ENCODE measurements at regions not wholly inside any gene's neighbourhood (a gene's known extent, or its start where the extent isn't known, plus 50 kb on each side); places are given as distances from the start of the nearest gene placed in this dataset.
"Not testable (repeated sequence)": the region's sequence is repeated elsewhere in the genome, so short reads cannot be mapped to it uniquely, and the experiment has no call there.

DNA sequence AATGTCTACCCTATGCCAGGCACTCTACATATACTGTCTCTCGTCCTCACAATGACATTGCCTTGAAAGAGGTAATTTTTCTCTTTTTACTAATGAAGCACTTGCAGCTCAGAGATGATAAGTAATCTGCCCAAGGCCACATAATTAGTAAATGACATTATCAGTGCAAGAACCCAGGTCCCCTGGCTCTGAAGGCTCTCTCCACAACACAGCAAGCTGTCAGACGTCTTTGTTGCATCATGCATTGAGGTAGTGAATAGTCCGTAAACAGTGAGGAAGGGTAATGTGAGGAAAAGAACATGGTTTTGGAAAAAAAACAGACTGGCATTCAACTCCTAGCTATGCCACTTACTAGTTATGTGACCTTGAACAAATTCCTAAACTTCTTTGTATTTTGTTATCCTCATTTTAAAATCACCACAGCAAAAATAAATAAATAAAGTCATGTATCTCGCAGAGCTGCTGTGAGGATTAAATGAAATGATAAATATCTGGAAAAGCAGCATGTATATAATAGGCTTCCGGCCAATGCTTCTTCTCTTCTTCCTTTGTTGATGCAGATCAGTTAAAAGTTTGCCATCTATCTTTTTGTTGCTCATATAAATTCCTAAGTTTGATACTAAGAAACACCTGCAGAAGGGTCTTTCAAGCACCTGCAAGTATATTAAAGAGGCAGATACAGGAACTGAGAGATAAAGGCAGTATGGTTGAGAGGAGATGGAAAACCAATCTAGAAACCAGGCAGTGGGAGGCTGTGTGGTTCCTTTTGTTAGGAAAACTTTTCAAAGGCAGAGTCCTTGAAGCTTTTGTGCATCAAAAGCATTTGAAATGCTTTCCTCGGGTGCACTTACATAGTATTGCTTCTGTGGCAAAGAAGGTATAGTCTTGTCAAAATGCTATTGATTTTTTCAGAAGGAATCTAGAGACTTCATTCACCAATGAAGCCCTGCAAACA, 82.8 kb downstream of the BTG1 start:
- no peak for DNase-seq (ENCODE audit: low read depth)
- TF ChIP-seq, protein P1, sequence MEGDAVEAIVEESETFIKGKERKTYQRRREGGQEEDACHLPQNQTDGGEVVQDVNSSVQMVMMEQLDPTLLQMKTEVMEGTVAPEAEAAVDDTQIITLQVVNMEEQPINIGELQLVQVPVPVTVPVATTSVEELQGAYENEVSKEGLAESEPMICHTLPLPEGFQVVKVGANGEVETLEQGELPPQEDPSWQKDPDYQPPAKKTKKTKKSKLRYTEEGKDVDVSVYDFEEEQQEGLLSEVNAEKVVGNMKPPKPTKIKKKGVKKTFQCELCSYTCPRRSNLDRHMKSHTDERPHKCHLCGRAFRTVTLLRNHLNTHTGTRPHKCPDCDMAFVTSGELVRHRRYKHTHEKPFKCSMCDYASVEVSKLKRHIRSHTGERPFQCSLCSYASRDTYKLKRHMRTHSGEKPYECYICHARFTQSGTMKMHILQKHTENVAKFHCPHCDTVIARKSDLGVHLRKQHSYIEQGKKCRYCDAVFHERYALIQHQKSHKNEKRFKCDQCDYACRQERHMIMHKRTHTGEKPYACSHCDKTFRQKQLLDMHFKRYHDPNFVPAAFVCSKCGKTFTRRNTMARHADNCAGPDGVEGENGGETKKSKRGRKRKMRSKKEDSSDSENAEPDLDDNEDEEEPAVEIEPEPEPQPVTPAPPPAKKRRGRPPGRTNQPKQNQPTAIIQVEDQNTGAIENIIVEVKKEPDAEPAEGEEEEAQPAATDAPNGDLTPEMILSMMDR (conservative IDR thresholded peaks at IDR 0.05; ENCODE audit: low read length) = no peak
- H3K4me3 ChIP-seq (ENCODE audit: low read length) = no peak overlapping the region

DNA sequence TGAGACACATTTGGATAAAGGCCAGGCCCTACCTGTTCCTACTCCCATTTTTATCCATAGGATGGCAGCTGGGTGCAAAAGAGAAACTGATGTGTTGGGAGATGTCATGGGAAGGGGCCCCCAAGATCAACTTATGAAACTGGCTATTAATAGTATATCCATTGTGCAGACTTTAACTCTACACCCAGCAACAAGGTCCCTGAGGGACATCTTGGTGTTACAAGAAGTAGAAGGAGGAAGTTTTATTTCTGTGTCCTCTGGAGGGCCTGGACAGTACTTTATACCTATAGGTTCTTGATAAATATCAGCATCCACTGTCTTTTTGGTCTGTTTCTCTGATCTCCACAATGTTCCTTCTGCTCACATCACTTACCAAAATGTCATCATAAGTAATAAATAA, 84.6 kb downstream of the BTG1 start:
- DNase-seq (ENCODE audit: low read depth) = no peak
- no peak overlapping the region for H3K4me3 ChIP-seq (ENCODE audit: low read length)
- TF ChIP-seq, protein P1 (conservative IDR thresholded peaks at IDR 0.05; ENCODE audit: low read length) = no peak

DNA sequence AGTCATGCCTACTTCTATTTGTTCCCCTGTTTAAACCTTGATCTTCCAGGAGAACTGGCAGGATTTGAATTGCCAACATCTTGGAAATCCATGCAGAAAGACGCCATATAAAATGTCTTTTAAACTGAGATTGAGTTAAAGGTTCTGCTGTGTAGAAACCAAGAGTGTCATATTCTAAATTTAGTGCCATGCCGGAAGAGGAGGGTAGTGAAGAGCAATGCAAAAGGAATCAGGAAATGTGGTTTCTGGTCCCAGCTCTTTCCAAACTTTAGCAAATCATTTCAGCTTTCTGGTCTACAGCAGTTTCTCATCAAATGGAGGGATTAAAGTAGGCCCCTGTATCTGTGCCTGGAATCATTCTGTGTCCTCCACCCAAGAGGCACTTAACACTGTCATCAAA, 85.7 kb downstream of the BTG1 start:
- DNase-seq (ENCODE audit: low read depth) = peak; percentile 86
- TF ChIP-seq, protein P1 (conservative IDR thresholded peaks at IDR 0.05; ENCODE audit: low read length) = no peak
- no peak overlapping the region for H3K4me3 ChIP-seq (ENCODE audit: low read length)

DNA sequence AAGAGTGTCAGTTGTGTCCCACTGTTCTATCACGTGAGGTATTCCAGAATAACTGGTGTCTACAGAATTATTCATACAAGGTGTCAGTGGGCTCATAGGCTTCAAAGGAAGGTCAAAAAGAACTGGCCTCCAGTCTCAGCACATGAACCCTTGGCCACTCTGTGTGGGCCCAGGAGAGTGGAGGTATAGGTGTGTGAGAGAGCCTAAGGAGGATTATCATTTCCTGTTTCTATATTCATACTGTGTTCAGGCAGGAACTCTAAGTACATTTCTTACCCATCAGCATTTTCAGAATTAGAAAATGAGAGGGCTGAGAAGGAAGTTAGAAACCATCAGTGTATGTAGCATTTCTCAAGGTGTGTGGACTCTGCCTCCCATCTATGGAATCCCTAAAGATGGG, 87.0 kb downstream of the BTG1 start:
- TF ChIP-seq, protein P1 (conservative IDR thresholded peaks at IDR 0.05; ENCODE audit: low read length) = no peak

DNA sequence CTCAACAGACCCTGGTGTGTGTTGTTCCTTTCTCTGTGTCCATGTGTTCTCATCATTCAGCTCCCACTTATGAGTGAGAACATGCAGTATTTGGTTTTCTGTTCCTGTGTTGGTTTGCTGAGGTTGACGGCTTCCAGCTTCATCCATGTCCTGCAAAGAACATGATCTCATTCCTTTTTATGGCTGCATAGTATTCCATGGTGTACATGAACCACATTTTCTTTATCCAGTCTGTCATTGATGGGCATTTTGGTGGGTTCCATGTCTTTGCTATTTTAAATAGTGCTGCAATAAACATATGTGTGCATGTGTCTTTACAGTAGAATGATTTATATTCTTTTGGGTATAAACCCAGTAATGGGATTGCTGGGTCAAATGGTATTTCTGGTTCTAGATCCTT, 88.9 kb downstream of the BTG1 start:
- not testable (repeated sequence) for H3K4me3 ChIP-seq (ENCODE audit: low read length); DNase-seq (ENCODE audit: low read depth)

More for the DNA sequence above, 87.0 kb downstream of the BTG1 start:
- no peak for DNase-seq (ENCODE audit: low read depth)
- no peak overlapping the region for H3K4me3 ChIP-seq (ENCODE audit: low read length)

DNA sequence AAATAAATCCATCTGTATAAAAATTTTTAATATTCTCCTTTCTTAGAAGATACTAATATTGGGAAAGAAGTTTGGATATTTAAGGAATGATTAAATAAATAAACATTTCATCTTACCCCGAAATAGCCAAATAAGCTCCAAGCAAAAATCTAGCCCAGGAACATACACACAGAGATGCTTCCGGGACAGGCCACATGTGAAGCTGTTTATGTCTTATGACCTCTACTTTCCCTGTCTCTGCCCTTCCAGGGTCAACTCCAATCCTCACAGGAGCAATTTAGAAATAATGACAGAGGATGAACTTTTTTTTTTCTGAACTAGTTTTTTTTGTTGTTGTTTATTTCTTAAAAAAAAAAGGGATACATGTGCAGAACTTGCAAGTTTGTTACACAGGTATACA, 89.4 kb downstream of the BTG1 start:
- TF ChIP-seq, protein P1 (conservative IDR thresholded peaks at IDR 0.05; ENCODE audit: low read length) = no peak
- DNase-seq (ENCODE audit: low read depth) = no peak
- no peak overlapping the region for H3K4me3 ChIP-seq (ENCODE audit: low read length)

DNA sequence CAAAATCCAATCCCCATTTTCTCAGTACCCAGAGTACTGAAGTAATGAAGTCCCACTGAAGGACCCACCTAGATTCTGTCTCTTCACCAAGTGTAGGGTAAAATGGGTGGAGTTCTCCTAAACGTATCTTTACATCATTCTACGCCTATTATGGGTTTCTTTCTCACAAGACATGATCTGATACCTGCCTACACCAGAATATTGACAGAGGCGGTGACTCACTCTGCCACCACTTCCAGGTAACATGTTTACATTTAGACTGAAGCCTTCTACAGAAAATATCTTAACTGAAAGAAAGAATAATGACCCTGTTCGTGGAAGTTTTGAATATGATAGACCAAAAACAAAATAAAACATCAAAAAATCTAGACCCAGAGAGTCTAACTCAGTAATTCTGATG, 89.8 kb downstream of the BTG1 start:
- TF ChIP-seq, protein P1 (conservative IDR thresholded peaks at IDR 0.05; ENCODE audit: low read length) = no peak
- no peak overlapping the region for H3K4me3 ChIP-seq (ENCODE audit: low read length)
- no peak for DNase-seq (ENCODE audit: low read depth)

Data from AG10803 (cell line).